GM12874 (cell line): ENCODE measurements at regions not wholly inside any gene's neighbourhood (a gene's known extent, or its start where the extent isn't known, plus 50 kb on each side); places are given as distances from the start of the nearest gene placed in this dataset.

ENCODE experiments used
- CTCF ChIP-seq: IDR thresholded peaks from 2 replicates; pipeline ENCODE4 v1.5.1; 2011; ENCODE audit warnings: low read depth, mild to moderate bottlenecking, control low read depth, low read length, moderate library complexity; ENCODE audit not compliant: insufficient read depth

- no peak for TF ChIP-seq CTCF
Observed at GRCh38 chr4:19636451-19636850, 615.3 kb upstream of the SLIT2 start.

DNA sequence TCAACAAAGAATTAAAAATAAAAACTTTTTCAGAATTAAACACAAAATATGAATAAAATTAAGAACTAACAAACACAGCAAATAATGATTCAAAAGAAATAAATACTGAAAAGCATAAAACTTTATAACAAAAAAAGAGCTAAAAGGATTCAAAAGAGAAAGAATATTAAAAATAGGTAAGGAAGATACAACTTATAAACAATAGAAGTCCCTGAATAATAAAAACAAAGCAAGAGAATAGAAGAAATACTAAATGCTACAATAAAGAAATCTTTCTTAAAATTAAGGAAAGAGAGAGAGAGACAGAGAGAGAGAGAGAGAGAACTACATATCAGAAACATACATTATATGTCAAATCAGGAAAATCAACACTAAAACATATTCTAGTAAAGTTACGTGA, 619.9 kb upstream of the SLIT2 start:
- no peak for TF ChIP-seq CTCF

- no peak for TF ChIP-seq CTCF
Observed at GRCh38 chr4:19623866-19624265, 627.8 kb upstream of the SLIT2 start.

GRCh38 chr4:19615086-19615689, 636.5 kb upstream of the SLIT2 start:
- TF ChIP-seq CTCF = no peak

DNA sequence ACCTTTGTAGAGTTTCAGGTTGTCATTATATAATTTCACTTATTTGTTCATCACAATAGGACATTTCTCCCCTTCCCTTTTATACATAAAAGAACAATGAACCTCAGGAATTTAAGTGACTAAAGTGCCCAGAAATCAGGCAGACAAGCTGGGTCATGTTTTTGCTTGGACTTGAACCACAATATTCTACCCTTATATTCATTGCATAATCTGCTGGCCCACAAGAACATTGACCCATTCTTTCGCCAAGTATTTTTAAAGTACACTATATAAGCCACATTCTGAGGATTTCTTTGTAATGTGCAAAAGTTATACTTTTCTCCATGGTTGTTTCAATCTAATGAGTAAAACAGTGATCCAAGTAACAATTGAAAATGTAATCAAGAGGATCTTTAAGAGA, 637.5 kb upstream of the SLIT2 start:
- TF ChIP-seq CTCF = no peak

GRCh38 chr4:19596342-19596741, 655.4 kb upstream of the SLIT2 start:
- TF ChIP-seq CTCF = no peak

- TF ChIP-seq CTCF = no peak
Observed at GRCh38 chr4:19592391-19592790, 659.3 kb upstream of the SLIT2 start.
